Vagina (tissue), 2 donors: ENCODE measurements at regions not wholly inside any gene's neighbourhood (a gene's known extent, or its start where the extent isn't known, plus 50 kb on each side); places are given as distances from the start of the nearest gene placed in this dataset.

Experiments used
- CTCF ChIP-seq, 3 experiments: fragments of 450-650 bp in 2 of 3; fragments of 200-600 bp in 1 of 3; sonication (generic) in 1 of 3; IDR thresholded peaks; one replicate each; pipeline ENCODE4 v1.5.1; 2017 to 2019; ENCODE audit warnings: antibody characterized with exemption in 3 of 3, mild to moderate bottlenecking in 2 of 3, moderate library complexity in 2 of 3
- POLR2A ChIP-seq, 2 donors: fragments of 450-650 bp; IDR thresholded peaks; one replicate each; pipeline ENCODE4 v1.6.1; 2017; ENCODE audit warnings: antibody characterized with exemption in 2 of 2, mild to moderate bottlenecking in 2 of 2, moderate library complexity in 2 of 2

GRCh38 chr11:129610545-129610944 is 205.1 kb upstream of the TMEM45B start:
- TF ChIP-seq POLR2A (IDR thresholded peaks at IDR 0.05) (no peak), CTCF (IDR thresholded peaks at IDR 0.05) (no peak)
